H1 (cell line): ENCODE measurements at regions not wholly inside any gene's neighbourhood (a gene's known extent, or its start where the extent isn't known, plus 50 kb on each side); places are given as distances from the start of the nearest gene placed in this dataset.

Experiments
- ASH2L ChIP-seq: fragments of 200-600, 300-600 bp; sonication (generic); IDR thresholded peaks from one replicate; pipeline ENCODE4 v1.7.1; 2017; ENCODE audit warnings: low read length
- ATF3 ChIP-seq: IDR thresholded peaks from 2 replicates; pipeline ENCODE4 v1.6.1; 2011; ENCODE audit warnings: low read depth, mild to moderate bottlenecking, low read length; ENCODE audit not compliant: insufficient read depth
- BCL11A ChIP-seq, 2 experiments: IDR thresholded peaks; one replicate each; pipeline ENCODE4 v1.6.1; 2011; ENCODE audit warnings: low read depth in 2 of 2, low read length in 2 of 2, mild to moderate bottlenecking in 2 of 2
- CHD1 ChIP-seq: IDR thresholded peaks from 2 replicates; pipeline ENCODE4 v1.6.1; 2012; ENCODE audit warnings: low read depth, low read length, improper control_type of control experiment
- CHD2 ChIP-seq: IDR thresholded peaks from 2 replicates; pipeline ENCODE4 v1.6.1; 2012; ENCODE audit warnings: low read length, improper control_type of control experiment
- EP300 ChIP-seq, 2 experiments: IDR thresholded peaks; 1 replicate in 1 of 2; 2 replicates in 1 of 2; pipeline ENCODE4 v1.6.1; 2011 to 2012; ENCODE audit warnings: low read depth in 2 of 2, low read length in 2 of 2, mild to moderate bottlenecking in 2 of 2, borderline replicate concordance in 1 of 2, inconsistent platforms in 1 of 2, moderate library complexity in 1 of 2
- FOSL1 ChIP-seq: IDR thresholded peaks from 2 replicates; pipeline ENCODE4 v1.6.1; 2011; ENCODE audit warnings: mild to moderate bottlenecking, low read depth, low read length, moderate library complexity; ENCODE audit not compliant: insufficient read depth
- KDM1A ChIP-seq: fragments of 200-600, 300-600 bp; sonication (generic); IDR thresholded peaks from 2 replicates; pipeline ENCODE4 v1.7.1; 2016; ENCODE audit warnings: mild to moderate bottlenecking, low read length, borderline replicate concordance
- NANOG ChIP-seq: IDR thresholded peaks from 2 replicates; pipeline ENCODE4 v1.6.1; 2011; ENCODE audit warnings: low read length, low read depth, mild to moderate bottlenecking, inconsistent platforms; ENCODE audit not compliant: insufficient read depth, poor library complexity, severe bottlenecking
- POU5F1 ChIP-seq: IDR thresholded peaks from 2 replicates; pipeline ENCODE4 v1.6.1; 2011; ENCODE audit warnings: low read depth, mild to moderate bottlenecking, low read length, moderate library complexity
- RFX5 ChIP-seq: IDR thresholded peaks from 2 replicates; pipeline ENCODE4 v1.6.1; 2011; ENCODE audit warnings: low read depth, low read length, improper control_type of control experiment, borderline replicate concordance
- SP1 ChIP-seq: IDR thresholded peaks from 2 replicates; pipeline ENCODE4 v1.6.1; 2011; ENCODE audit warnings: low read depth, low read length
- TAF1 ChIP-seq: IDR thresholded peaks from 2 replicates; pipeline ENCODE4 v1.6.1; 2011; ENCODE audit warnings: mild to moderate bottlenecking, low read depth, low read length
- TAF7 ChIP-seq: optimal IDR thresholded peaks from 2 replicates; pipeline ENCODE3; 2011; ENCODE audit warnings: low read depth, mild to moderate bottlenecking, inconsistent platforms, low read length, moderate library complexity, borderline replicate concordance
- TBP ChIP-seq: IDR thresholded peaks from 2 replicates; pipeline ENCODE4 v1.6.1; 2011; ENCODE audit warnings: low read depth, low read length, improper control_type of control experiment
- YY1 ChIP-seq: IDR thresholded peaks from 2 replicates; pipeline ENCODE4 v1.6.1; 2011; ENCODE audit warnings: low read depth, mild to moderate bottlenecking, low read length
- ZNF274 ChIP-seq: IDR thresholded peaks from 2 replicates; pipeline ENCODE4 v1.7.0; 2012; ENCODE audit warnings: low read length, borderline replicate concordance; ENCODE audit errors: extremely low read depth

- TF ChIP-seq TAF7 (no peak), SP1 (no peak), NANOG (no peak), ATF3 (no peak), TBP (no peak), KDM1A (no peak), POU5F1 (no peak), CHD2 (no peak), RFX5 (no peak), ZNF274 (no peak), BCL11A (IDR thresholded peaks at IDR 0.05; ENCODE audit: low read depth in 2 of 2, low read length in 2 of 2) (no peak), CHD1 (no peak), FOSL1 (no peak), EP300 (IDR thresholded peaks at IDR 0.05; ENCODE audit: borderline replicate concordance in 1 of 2, low read depth in 2 of 2, low read length in 2 of 2) (no peak), YY1 (no peak), TAF1 (no peak), ASH2L (no peak)
Measured at GRCh38 chr17:79188048-79188447, 113.4 kb downstream of the ENGASE start (continued).
